Stomach (tissue), 8 donors: ENCODE measurements at regions not wholly inside any gene's neighbourhood (a gene's known extent, or its start where the extent isn't known, plus 50 kb on each side); places are given as distances from the start of the nearest gene placed in this dataset.
A peak's percentile ranks its signal among the peaks of the same experiment; 100 is the strongest.

ENCODE experiments used
- DNase-seq, 2 donors: peaks; one replicate each; pipeline versions ENCODE4 v3.0.0 to v3.0.0-alpha.2; 2013 to 2019
- H3K27ac ChIP-seq, 5 donors: fragments of 200-600 bp in 4 of 5; sonication (generic) in 4 of 5; one replicate each; pipeline ENCODE4 v1.5.1; 2013 to 2019; ENCODE audit warnings: mild to moderate bottlenecking in 1 of 5, moderate library complexity in 1 of 5
- H3K27me3 ChIP-seq, 3 donors: fragments of 200-600 bp; sonication (generic); one replicate each; pipeline ENCODE4 v1.5.1; 2017 to 2019; ENCODE audit warnings: mixed run types in 1 of 3
- H3K36me3 ChIP-seq, 4 donors: fragments of 200-600 bp; sonication (generic); 1 replicate in 3 of 4; 2 replicates in 1 of 4; pipeline ENCODE4 v1.5.1; 2016 to 2019
- H3K4me1 ChIP-seq, 4 donors: fragments of 200-600 bp; sonication (generic); one replicate each; pipeline ENCODE4 v1.5.1; 2016 to 2019
- H3K4me3 ChIP-seq, 4 donors: fragments of 200-600 bp; sonication (generic) in 3 of 4; one replicate each; pipeline ENCODE4 v1.5.1; 2016 to 2019; ENCODE audit warnings: mild to moderate bottlenecking in 1 of 4
- H3K9me3 ChIP-seq, 4 donors: fragments of 200-600 bp; sonication (generic); one replicate each; pipeline ENCODE4 v1.5.1; 2016 to 2019
- CTCF ChIP-seq, 7 experiments: fragments of 450-650 bp in 4 of 7; fragments of 200-600 bp in 3 of 7; sonication (generic) in 3 of 7; IDR thresholded peaks; one replicate each; pipeline ENCODE4 v1.5.1; 2016 to 2019; ENCODE audit warnings: antibody characterized with exemption in 7 of 7, control low read depth in 2 of 7, mild to moderate bottlenecking in 1 of 7
- EP300 ChIP-seq: sonication (generic); formaldehyde crosslinking; IDR thresholded peaks from one replicate; pipeline ENCODE4 v1.6.1; 2017; ENCODE audit warnings: antibody characterized with exemption
- POLR2A ChIP-seq, 4 donors: fragments of 450-650 bp; IDR thresholded peaks; one replicate each; pipeline ENCODE4 v1.6.1; 2016; ENCODE audit warnings: antibody characterized with exemption in 4 of 4, control low read depth in 2 of 4, mild to moderate bottlenecking in 1 of 4, moderate library complexity in 1 of 4
- POLR2AphosphoS5 ChIP-seq, 3 donors: sonication (generic); formaldehyde crosslinking; IDR thresholded peaks; one replicate each; pipeline ENCODE4 v1.6.1; 2016; ENCODE audit warnings: antibody characterized with exemption in 3 of 3
- WGBS, 5 donors: extraction: QIAGEN DNeasy Blood & Tissue Kit in 3 of 5; methylation state at CpG; one replicate each; pipeline versions ENCODE4 v1.1.5 to v1.1.7; 2013 to 2018; 5-methylcytosine and 5-hydroxymethylcytosine counted together
- intact Hi-C: fragments of 100-400 bp; cut with DNase I; formaldehyde crosslinking; loops from one replicate; pipeline ENCODE4 v1.15.1; 2023; ENCODE audit warnings: low total_unique reads
- donor health status: healthy with polysubstance abuse.
- donor health status: Bipolar disorder and iron deficiency.
- donor health status: healthy.

GRCh38 chr7:155959894-155960293 lies 147.6 kb upstream of the SHH start:
- Histone ChIP-seq H3K4me1 (peaks cover 0 to 19% (median 9%) of the 10 kb centered on the region in 4 donors), H3K4me3 (no peak overlapping the region), H3K36me3 (no peaks in the 10 kb centered on the region), H3K27me3 (peaks cover 0 to 11% (median 0%) of the 10 kb centered on the region in 3 donors), H3K9me3 (no peaks in the 10 kb centered on the region), H3K27ac (no peak overlapping the region)
- DNase-seq, result peak; percentile 23 to 32
- intact Hi-C loops, result no loop called here
- WGBS, 5 donors, result 61 to 84% (median 81%) methylated on average over 13 of the region's 13 CpGs
- TF ChIP-seq POLR2A (IDR thresholded peaks at IDR 0.05) (no peak), EP300 (no peak), POLR2AphosphoS5 (IDR thresholded peaks at IDR 0.05) (no peak), CTCF (IDR thresholded peaks at IDR 0.05) (no peak)

- 81 to 88% (median 84%) methylated on average over 12 of the region's 12 CpGs for WGBS, 5 donors
- intact Hi-C loops, result no loop called here
- no peak for DNase-seq
- TF ChIP-seq EP300 (no peak), CTCF (IDR thresholded peaks at IDR 0.05) (no peak), POLR2A (IDR thresholded peaks at IDR 0.05) (no peak), POLR2AphosphoS5 (IDR thresholded peaks at IDR 0.05) (no peak)
- no peak overlapping the region for H3K27ac ChIP-seq
- peaks cover 0 to 7% (median 0%) of the 10 kb centered on the region in 3 donors for H3K27me3 ChIP-seq
- no peaks in the 10 kb centered on the region for H3K36me3 ChIP-seq
- H3K9me3 ChIP-seq, result no peaks in the 10 kb centered on the region
- H3K4me3 ChIP-seq, result no peak overlapping the region
- peaks cover 13 to 29% (median 22%) of the 10 kb centered on the region in 4 donors for H3K4me1 ChIP-seq
These were observed 144.7 kb upstream of the SHH start for GRCh38 chr7:155956977-155957376.

- no peak for TF ChIP-seq CTCF (IDR thresholded peaks at IDR 0.05)
- Histone ChIP-seq H3K4me1 (peaks cover 15 to 32% (median 25%) of the 10 kb centered on the region in 4 donors), H3K36me3 (no peaks in the 10 kb centered on the region), H3K27ac (no peak overlapping the region), H3K4me3 (no peak overlapping the region), H3K9me3 (no peaks in the 10 kb centered on the region), H3K27me3 (no peaks in the 10 kb centered on the region)
- WGBS, 5 donors, result 87 to 95% (median 91%) methylated on average over 9 of the region's 9 CpGs
- intact Hi-C loops, result no loop called here
- DNase-seq, result no peak
These were observed 143.0 kb upstream of the SHH start for GRCh38 chr7:155955367-155955635.

GRCh38 chr7:155954550-155955366 lies 142.5 kb upstream of the SHH start:
- intact Hi-C loops, result no loop called here
- Histone ChIP-seq H3K36me3 (no peaks in the 10 kb centered on the region), H3K4me1 (peaks cover 15 to 34% (median 26%) of the 10 kb centered on the region in 4 donors), H3K9me3 (no peaks in the 10 kb centered on the region), H3K27me3 (no peaks in the 10 kb centered on the region), H3K27ac (peak overlapping the region; percentile 83 to 89 (median 87)), H3K4me3 (no peak overlapping the region)
- TF ChIP-seq POLR2AphosphoS5 (IDR thresholded peaks at IDR 0.05) (no peak), EP300 (no peak), POLR2A (IDR thresholded peaks at IDR 0.05) (no peak), CTCF (IDR thresholded peaks at IDR 0.05) (no peak)
- WGBS, 5 donors, result 82 to 90% (median 86%) methylated on average over 19 to 22 of the region's 22 CpGs
- no peak for DNase-seq
